Gastroesophageal sphincter (tissue), 3 donors: ENCODE measurements at regions not wholly inside any gene's neighbourhood (a gene's known extent, or its start where the extent isn't known, plus 50 kb on each side); places are given as distances from the start of the nearest gene placed in this dataset.

Experiments used
- CTCF ChIP-seq, 4 experiments: fragments of 200-600 bp in 2 of 4; fragments of 450-650 bp in 2 of 4; sonication (generic) in 1 of 4; IDR thresholded peaks; one replicate each; pipeline ENCODE4 v1.5.1; 2017 to 2019; ENCODE audit warnings: antibody characterized with exemption in 4 of 4, mild to moderate bottlenecking in 2 of 4, moderate library complexity in 2 of 4
- EP300 ChIP-seq: sonication (generic); formaldehyde crosslinking; IDR thresholded peaks from one replicate; pipeline ENCODE4 v1.6.1; 2017; ENCODE audit warnings: antibody characterized with exemption, mild to moderate bottlenecking
- POLR2AphosphoS5 ChIP-seq: sonication (generic); formaldehyde crosslinking; IDR thresholded peaks from one replicate; pipeline ENCODE4 v1.6.1; 2017; ENCODE audit warnings: antibody characterized with exemption

- TF ChIP-seq CTCF (IDR thresholded peaks at IDR 0.05): no peak
- TF ChIP-seq EP300: no peak
- TF ChIP-seq POLR2AphosphoS5: no peak
Observed at GRCh38 chr3:74137790-74138189, 476.7 kb downstream of the CNTN3 start.
